ENCODE measurements at regions not wholly inside any gene's neighbourhood (a gene's known extent, or its start where the extent isn't known, plus 50 kb on each side); places are given as distances from the start of the nearest gene placed in this dataset.

DNA sequence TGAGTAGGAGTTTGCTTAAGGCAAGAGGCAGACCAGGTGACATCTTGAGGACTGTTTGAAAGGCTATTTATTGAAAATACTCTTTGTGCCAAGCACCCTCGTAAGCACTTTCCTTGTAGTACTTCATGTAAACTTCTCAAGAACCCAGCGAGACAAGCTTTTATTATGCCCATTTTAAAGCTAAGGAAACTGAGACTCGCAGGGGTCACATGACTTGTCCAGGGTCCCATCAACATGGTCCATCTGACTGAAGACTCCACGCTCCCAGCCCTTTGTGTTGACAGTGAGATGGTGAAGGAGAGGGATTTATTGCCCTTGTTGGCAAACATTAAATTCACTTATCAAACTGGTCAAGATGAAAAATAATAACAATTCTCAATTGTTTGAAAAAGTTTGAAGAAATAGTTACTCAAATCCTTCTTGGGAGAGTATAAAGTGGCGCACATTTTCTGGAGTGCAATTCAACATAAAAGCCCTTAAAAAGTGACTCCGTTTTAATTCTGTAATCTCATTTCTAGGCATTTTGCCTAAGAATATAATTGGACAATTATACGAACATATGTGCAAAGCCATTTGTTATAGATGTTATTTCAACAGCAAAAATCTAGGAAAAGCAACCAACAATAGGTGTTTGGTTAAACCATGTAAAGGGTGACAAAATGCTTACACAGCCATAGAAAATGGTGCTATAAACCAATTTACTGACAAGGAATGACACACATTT lies 270.5 kb upstream of the NCKAP5 start:
- DNase-seq (ENCODE audit: low read depth): no peak

DNA sequence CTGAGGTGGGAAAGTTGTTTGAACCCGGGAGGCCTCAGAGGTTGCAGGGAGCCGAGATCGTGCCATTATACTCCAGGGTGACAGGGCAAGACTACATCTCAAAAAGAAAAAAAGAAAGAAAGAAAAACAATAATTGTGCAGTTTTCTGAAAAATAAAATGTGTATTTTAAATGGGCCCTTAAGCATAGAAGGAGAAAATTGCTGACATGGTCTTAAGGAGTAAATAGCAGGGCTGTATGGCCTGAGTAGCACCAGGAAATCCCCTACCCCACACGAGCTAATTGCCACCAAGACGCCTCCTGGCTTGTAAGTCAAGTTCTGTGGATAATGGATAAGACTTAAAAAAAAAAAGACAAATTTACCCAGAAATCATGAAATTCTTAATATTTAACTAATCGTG lies 271.4 kb upstream of the NCKAP5 start:
- no peak for DNase-seq (ENCODE audit: low read depth)

DNA sequence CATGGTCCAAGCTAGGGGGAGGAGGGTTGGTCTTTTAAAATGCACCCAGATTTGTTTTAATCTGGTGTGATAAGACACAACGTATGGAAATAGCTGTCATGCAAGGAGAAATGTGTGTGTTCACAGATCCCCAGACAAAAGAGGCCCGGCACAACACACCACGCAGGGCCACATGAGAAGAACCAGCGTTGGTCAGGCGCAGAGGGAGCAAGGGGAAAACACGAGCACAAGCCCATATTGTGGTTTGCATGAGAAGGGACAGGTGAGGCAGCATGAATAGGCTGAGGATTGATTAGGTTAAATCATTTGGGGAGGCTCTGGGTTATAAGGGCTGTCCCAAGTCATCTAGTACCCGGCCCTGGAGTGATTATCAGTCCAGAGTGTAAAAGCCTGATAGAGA lies 272.5 kb upstream of the NCKAP5 start:
- DNase-seq (ENCODE audit: low read depth): no peak

- no peak for DNase-seq (ENCODE audit: low read depth)
These were observed 273.6 kb upstream of the NCKAP5 start for GRCh38 chr2:133841900-133842299.

DNA sequence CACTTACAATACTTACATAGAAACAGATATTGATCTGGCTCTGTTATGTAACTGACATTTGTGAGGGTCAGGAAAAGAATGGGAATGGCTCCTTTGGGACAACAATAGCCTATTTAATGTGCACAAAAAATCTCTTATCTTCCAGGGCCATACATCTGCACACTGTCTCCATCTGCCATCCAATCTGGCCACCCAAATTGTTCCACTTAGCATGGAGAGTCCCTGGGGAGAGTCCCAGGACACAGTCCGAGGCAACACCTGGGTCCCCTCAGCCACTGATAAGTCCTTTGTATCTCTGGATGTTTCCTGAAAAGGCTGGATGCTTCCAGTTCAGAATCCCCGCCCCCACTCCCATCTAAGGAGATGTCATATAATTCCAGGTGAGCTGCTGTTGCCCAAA lies 274.2 kb upstream of the NCKAP5 start:
- DNase-seq (ENCODE audit: low read depth): no peak

- no peak for DNase-seq (ENCODE audit: low read depth)
These were observed 274.8 kb upstream of the NCKAP5 start for GRCh38 chr2:133843091-133843490.

DNA sequence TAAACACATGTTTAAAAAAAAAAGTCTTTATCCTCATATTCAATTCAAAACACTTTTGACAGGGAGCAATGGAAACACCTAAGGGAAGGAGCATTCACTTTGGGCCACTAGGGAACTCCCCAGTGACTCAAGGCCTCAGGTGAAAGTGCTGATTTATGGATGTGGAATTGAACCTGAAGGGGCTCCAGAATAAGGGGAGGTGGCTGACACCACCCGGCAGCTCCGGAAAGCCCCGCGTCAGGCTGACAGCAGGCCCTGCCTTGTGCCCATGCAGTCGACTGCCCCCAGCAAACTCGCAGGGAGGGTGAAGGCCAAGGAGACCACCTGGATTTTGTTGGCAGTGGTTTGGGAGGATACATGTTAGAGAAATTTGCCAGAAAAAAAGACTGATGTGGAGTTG lies 275.3 kb upstream of the NCKAP5 start:
- DNase-seq (ENCODE audit: low read depth): no peak

DNA sequence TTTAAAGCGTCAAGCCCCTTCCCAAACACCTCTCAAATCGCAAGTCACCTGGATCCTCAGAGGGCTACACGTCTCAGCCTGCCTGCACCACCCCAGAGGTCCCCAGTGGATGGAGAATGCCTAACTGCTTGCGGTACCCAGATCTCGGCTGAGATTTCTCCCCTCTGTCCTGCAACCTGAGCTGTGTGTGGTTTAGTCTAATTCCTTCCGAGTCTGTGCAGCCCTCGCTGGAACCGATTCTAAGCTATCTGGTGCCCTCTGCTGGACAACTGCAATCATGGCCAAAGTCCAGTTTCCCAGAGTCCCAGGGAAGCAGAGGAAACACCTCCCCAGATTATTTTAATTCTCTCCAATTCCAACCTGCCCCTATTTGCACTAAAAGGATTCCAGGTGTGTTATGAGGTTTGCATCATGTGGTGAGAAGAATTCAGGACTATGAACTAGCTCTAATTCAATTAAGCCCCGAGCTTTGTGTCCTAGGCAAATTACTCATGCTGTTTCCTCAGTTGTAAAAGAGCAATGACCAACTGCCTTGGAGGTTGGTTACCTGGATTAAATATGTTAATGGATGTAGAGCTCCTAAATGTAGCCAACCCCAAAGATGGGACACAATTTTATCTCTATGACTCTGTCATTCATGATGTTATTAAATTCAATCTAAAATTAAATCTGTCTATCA lies 276.1 kb upstream of the NCKAP5 start:
- DNase-seq (ENCODE audit: low read depth): peak; percentile 27

GRCh38 chr2:133846476-133846875 lies 278.2 kb upstream of the NCKAP5 start:
- DNase-seq (ENCODE audit: low read depth): no peak

GRCh38 chr2:133847591-133847990 lies 279.3 kb upstream of the NCKAP5 start:
- DNase-seq (ENCODE audit: low read depth): no peak

GRCh38 chr2:133848111-133848649 lies 279.9 kb upstream of the NCKAP5 start:
- no peak for DNase-seq (ENCODE audit: low read depth)

- DNase-seq (ENCODE audit: low read depth): no peak
These were observed 281.1 kb upstream of the NCKAP5 start for GRCh38 chr2:133849341-133849740.

DNA sequence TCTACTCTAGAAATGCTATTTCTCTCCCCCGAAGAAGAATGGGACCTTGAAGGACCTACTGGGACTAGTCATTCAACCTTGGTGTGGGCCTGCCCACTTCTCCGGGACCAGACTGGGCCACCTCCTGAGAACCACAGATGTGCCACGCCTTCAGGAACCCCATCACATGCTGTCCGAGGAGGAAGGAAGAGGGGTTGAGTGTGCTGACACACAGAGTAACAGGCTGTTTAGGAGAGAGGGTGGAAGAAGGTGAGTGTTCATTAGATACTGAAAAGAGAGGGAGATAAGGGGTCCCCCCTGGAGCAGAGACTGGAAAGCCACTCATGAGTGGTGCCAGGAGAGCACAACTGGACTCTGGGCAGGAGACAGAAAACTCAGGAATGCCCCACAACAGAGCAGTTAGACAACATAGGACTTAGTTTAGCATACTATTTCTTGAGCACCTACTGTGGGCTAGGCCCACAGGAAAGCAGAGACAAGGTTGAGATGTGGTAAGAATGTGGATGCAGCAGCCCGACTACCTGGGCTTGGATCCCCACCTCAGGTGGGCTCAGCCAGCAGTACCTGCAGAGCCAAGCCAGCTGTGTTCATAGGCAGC lies 286.4 kb upstream of the NCKAP5 start:
- DNase-seq (ENCODE audit: low read depth): no peak

DNA sequence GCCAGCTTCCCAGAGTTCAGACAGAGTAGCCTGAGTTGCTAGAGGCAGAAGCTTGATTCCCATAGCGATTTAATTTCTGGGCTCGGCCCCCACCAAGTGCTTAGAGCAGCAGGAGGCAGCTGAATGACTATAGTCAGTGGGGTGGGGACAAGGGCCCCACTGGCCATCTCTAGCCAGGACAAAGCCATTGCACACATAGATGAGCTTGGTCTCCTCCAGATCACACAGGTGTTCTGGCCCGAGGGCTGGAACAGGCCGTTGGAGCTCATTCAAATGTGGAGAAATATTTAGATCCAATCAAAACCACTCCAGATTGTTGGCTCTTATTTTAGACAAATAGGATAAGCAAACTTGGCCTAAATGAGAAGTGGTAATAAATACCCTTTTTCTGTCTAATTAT lies 287.3 kb upstream of the NCKAP5 start:
- DNase-seq (ENCODE audit: low read depth): no peak

GRCh38 chr2:133856678-133857077 lies 288.4 kb upstream of the NCKAP5 start:
- DNase-seq (ENCODE audit: low read depth): no peak

DNA sequence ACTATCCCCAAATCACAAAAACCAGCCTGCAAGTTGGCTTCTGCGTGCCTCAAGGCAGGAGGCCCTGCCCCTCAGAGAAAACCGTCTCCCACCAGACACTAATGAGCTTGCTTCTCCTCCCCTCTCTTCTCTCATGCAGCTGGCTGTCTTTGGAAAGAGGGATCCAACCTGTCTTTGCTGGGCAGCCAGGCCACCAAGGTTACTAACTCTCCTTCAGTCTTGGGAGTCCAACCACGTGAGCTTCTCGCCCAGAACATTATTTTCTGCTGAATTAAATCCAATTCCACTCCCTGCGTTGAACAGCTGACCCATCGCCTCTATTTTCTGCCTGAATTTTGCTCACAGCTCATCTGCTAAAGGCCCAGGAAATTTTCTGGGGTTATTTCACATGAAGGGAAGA lies 291.3 kb upstream of the NCKAP5 start:
- DNase-seq (ENCODE audit: low read depth): no peak

GRCh38 chr2:133862400-133862977 lies 294.2 kb upstream of the NCKAP5 start:
- DNase-seq (ENCODE audit: low read depth): no peak

- DNase-seq (ENCODE audit: low read depth): no peak
These were observed 295.0 kb upstream of the NCKAP5 start for GRCh38 chr2:133863106-133863800.

GRCh38 chr2:133865141-133865540 lies 296.9 kb upstream of the NCKAP5 start:
- no peak for DNase-seq (ENCODE audit: low read depth)

DNA sequence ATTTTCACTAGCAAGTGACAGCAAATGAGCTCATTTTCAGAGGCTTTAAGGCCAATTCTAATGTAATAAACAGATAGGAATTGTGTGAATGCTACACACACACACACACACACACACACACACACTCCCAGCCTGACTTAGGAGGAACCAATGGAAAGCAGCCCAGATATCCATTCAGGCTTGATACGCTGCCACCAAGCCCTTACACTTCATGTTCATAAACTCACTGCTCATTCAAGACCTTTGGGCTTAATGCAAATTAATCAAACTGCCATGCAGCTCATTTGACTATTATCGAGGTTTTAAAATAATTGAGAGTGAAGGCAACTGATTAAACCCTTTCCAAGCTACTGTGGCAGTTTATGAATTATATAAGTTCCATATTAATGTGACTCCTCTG lies 298.9 kb upstream of the NCKAP5 start:
- DNase-seq (ENCODE audit: low read depth): no peak

DNA sequence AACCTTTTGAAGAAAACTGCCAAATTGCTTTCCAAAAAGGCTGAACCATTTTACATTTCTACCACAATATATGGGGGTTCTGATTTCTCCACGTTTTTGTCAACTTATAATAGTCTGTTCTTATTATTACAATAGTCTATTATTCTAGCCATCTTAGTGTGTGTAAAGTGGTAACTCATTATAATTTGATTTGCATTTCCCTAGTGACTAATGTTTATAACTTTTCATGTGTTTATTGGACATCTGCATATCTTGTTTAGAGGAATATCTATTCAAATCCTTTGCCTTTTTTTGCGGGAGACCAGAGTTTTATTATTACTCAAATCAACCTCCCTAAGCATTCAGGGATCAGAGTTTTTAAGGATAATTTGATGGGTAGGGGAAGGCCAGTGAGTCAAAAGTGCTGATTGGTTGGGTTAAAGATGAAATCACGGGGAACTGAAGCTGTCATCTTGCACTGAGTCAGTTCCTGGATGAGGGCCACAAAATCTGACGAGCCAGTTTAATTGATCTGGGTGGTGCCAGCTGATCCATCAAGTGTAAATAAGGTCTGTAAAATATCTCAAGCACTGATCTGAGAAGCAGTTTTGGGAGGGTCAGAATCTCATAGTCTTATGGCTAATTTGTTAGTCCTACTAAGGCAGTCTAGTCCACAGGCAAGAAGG lies 303.4 kb upstream of the NCKAP5 start:
- no peak for DNase-seq (ENCODE audit: low read depth)

DNA sequence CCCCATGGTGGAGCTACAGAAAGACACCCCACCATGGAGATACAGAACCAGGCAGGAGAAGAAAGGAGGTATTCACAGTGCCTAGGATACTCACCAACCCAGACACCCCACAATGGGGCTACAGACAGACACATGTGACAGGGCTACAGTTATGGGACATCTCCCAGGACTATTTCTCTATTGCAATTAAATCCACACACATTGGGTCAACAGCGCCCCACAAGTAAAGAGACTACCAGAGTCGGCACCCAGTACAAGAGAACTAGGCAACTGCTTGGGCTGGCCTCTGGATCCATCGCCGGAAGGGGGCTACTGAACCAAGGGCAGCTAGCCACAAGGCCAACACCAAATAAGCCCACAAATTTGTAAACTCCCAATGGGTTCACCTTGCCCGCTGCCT lies 310.1 kb upstream of the NCKAP5 start:
- DNase-seq (ENCODE audit: low read depth): no peak
